A673 (cell line): ENCODE measurements at regions not wholly inside any gene's neighbourhood (a gene's known extent, or its start where the extent isn't known, plus 50 kb on each side); places are given as distances from the start of the nearest gene placed in this dataset.

Source experiments
- BruUV-seq: library from RNA; stranded (reverse); fragments of 400-500 nt; replicated peaks from 2 replicates; lab custom pipeline; 2021; lab: Mats Ljungman, UMichigan
- CTCF ChIA-PET: fragments of 300-600 bp; sonication (Branson Sonifier 250); formaldehyde crosslinking; loops from one replicate; lab custom pipeline; 2022; ENCODE audit warnings: antibody characterized with exemption; lab: Charles Lee
- POLR2A ChIA-PET: fragments of 300-600 bp; sonication (Branson Sonifier 250); formaldehyde crosslinking; loops from one replicate; lab custom pipeline; 2022; ENCODE audit warnings: antibody characterized with exemption; ENCODE audit not compliant: low non-redundant PET; lab: Charles Lee
- DNase-seq: peaks from one replicate; pipeline ENCODE4 v3.0.0-alpha.2; 2015; ENCODE audit warnings: low spot score
- H3K27ac ChIP-seq: fragments of 200-600 bp; sonication (generic); 2 replicates; pipeline ENCODE4 v1.5.1; 2016; ENCODE audit warnings: mixed run types, low read depth, mild to moderate bottlenecking, mixed read lengths, antibody characterized with exemption, low read length; ENCODE audit not compliant: poor library complexity, severe bottlenecking
- H3K27me3 ChIP-seq: fragments of 200-600 bp; sonication (generic); replicated peaks from 2 replicates; pipeline ENCODE4 v1.6.1; 2017; ENCODE audit warnings: mixed run types, low read depth, mild to moderate bottlenecking, mixed read lengths, antibody characterized with exemption, low read length; ENCODE audit not compliant: insufficient read depth, poor library complexity
- H3K36me3 ChIP-seq: fragments of 200-600 bp; sonication (generic); 2 replicates; pipeline ENCODE4 v1.6.1; 2016; ENCODE audit warnings: mixed run types, mild to moderate bottlenecking, mixed read lengths, antibody characterized with exemption, low read length; ENCODE audit not compliant: insufficient read depth, poor library complexity, severe bottlenecking
- H3K4me1 ChIP-seq: fragments of 200-600 bp; sonication (generic); 2 replicates; pipeline ENCODE4 v1.6.1; 2017; ENCODE audit warnings: mixed run types, mild to moderate bottlenecking, mixed read lengths, antibody characterized with exemption, low read length; ENCODE audit not compliant: insufficient read depth, poor library complexity, severe bottlenecking
- H3K4me3 ChIP-seq: fragments of 200-600 bp; sonication (generic); 2 replicates; pipeline ENCODE4 v1.5.1; 2016; ENCODE audit warnings: low read depth, mixed run types, mild to moderate bottlenecking, mixed read lengths, low read length; ENCODE audit not compliant: poor library complexity, severe bottlenecking
- H3K9me3 ChIP-seq: fragments of 200-600 bp; sonication (generic); 2 replicates; pipeline ENCODE4 v1.6.1; 2016; ENCODE audit warnings: mixed run types, low read depth, mild to moderate bottlenecking, mixed read lengths, antibody characterized with exemption, low read length; ENCODE audit not compliant: poor library complexity, severe bottlenecking
- CTCF ChIP-seq: fragments of 300-800, 200-600 bp; sonication (generic); conservative IDR thresholded peaks from 2 replicates; pipeline ENCODE4 v1.5.1; 2017; ENCODE audit warnings: low read depth, mild to moderate bottlenecking, antibody characterized with exemption, low read length, moderate library complexity, mixed read lengths
- EZH2 ChIP-seq: fragments of 200-600 bp; sonication (generic); IDR thresholded peaks from 2 replicates; pipeline ENCODE4 v1.6.1; 2017; ENCODE audit warnings: borderline replicate concordance, low read depth, mild to moderate bottlenecking, mixed read lengths, antibody characterized with exemption, low read length; ENCODE audit not compliant: poor library complexity, severe bottlenecking
- intact Hi-C: fragments of 100-400 bp; cut with micrococcal nuclease; formaldehyde crosslinking; loops from one replicate; pipeline ENCODE4 v1.10.0; 2022; ENCODE audit not compliant: unreplicated experiment

- no peak for DNase-seq
- no TSS peak for BruUV-seq
- Histone ChIP-seq H3K4me3 (no peak overlapping the region), H3K4me1 (no peaks in the 10 kb centered on the region), H3K9me3 (no peaks in the 10 kb centered on the region), H3K27ac (no peak overlapping the region), H3K27me3 (no peaks in the 10 kb centered on the region), H3K36me3 (no peaks in the 10 kb centered on the region)
- ChIA-PET POLR2A (no interaction called here), CTCF (no interaction called here)
- TF ChIP-seq EZH2 (no peak), CTCF (no peak)
- intact Hi-C loops: no loop called here
These were observed 101.6 kb downstream of the FOXF2 start for GRCh38 chr6:1491025-1491424.

- BruUV-seq: no TSS peak
- H3K9me3 ChIP-seq: no peaks in the 10 kb centered on the region
- ChIA-PET POLR2A (no interaction called here), CTCF (no interaction called here)
- TF ChIP-seq CTCF: no peak
- TF ChIP-seq EZH2: no peak
- no peak overlapping the region for H3K4me3 ChIP-seq
- no peaks in the 10 kb centered on the region for H3K4me1 ChIP-seq
- no peaks in the 10 kb centered on the region for H3K36me3 ChIP-seq
- no peaks in the 10 kb centered on the region for H3K27me3 ChIP-seq
- H3K27ac ChIP-seq: no peak overlapping the region
- intact Hi-C loops: no loop called here
- DNase-seq: no peak
These were observed 102.4 kb downstream of the FOXF2 start for GRCh38 chr6:1491591-1492319.

GRCh38 chr6:1494671-1495070, 105.3 kb downstream of the FOXF2 start:
- no peak for TF ChIP-seq CTCF
- POLR2A ChIA-PET: no interaction called here
- Histone ChIP-seq H3K4me3 (no peak overlapping the region), H3K4me1 (no peaks in the 10 kb centered on the region), H3K36me3 (no peaks in the 10 kb centered on the region), H3K9me3 (no peaks in the 10 kb centered on the region), H3K27ac (no peak overlapping the region), H3K27me3 (no peaks in the 10 kb centered on the region)
- no TSS peak for BruUV-seq
- CTCF ChIA-PET: no interaction called here
- intact Hi-C loops: no loop called here
- no peak for DNase-seq
